Neural cell (in vitro differentiated cells): ENCODE measurements at regions not wholly inside any gene's neighbourhood (a gene's known extent, or its start where the extent isn't known, plus 50 kb on each side); places are given as distances from the start of the nearest gene placed in this dataset.

Experiments used
- H2AFZ ChIP-seq: fragments of 200-600, 300-800 bp; sonication (generic), shearing (Covaris generic); 2 replicates; pipeline ENCODE4 v1.6.0; 2014; ENCODE audit warnings: low read depth, mild to moderate bottlenecking, antibody characterized with exemption, low read length, moderate library complexity
- H3F3A ChIP-seq: fragments of 200-600 bp; shearing (Covaris generic); 2 replicates; pipeline ENCODE4 v1.6.1; 2016; ENCODE audit warnings: mild to moderate bottlenecking, moderate library complexity, mixed read lengths, antibody characterized with exemption, low read length; ENCODE audit not compliant: insufficient read depth, poor library complexity, severe bottlenecking
- H3K27ac ChIP-seq: fragments of 200-600, 300-800 bp; sonication (generic), shearing (Covaris generic); 2 replicates; pipeline ENCODE4 v1.5.1; 2014; ENCODE audit warnings: mild to moderate bottlenecking, low read length, moderate library complexity
- H3K27me3 ChIP-seq: fragments of 300-800, 200-600 bp; sonication (generic), shearing (Covaris generic); 2 replicates; pipeline ENCODE4 v1.6.0; 2014; ENCODE audit warnings: mild to moderate bottlenecking, low read depth, low read length, moderate library complexity; ENCODE audit not compliant: insufficient read depth
- H3K36me3 ChIP-seq: fragments of 300-800, 200-600 bp; sonication (generic), shearing (Covaris generic); 2 replicates; pipeline ENCODE4 v1.5.1; 2014; ENCODE audit warnings: mild to moderate bottlenecking, antibody characterized with exemption, low read length, moderate library complexity; ENCODE audit not compliant: insufficient read depth
- H3K4me2 ChIP-seq: fragments of 300-800, 200-600 bp; sonication (generic), shearing (Covaris generic); 2 replicates; pipeline ENCODE4 v1.6.0; 2014; ENCODE audit warnings: mild to moderate bottlenecking, low read length
- H3K4me3 ChIP-seq: fragments of 300-800, 200-600 bp; sonication (generic), shearing (Covaris generic); 2 replicates; pipeline ENCODE4 v1.5.1; 2014; ENCODE audit warnings: mild to moderate bottlenecking, low read length, moderate library complexity
- H3K79me2 ChIP-seq: fragments of 200-600 bp; shearing (Covaris generic); replicated peaks from 2 replicates; pipeline ENCODE4 v1.6.0; 2014; ENCODE audit warnings: mild to moderate bottlenecking, low read length, moderate library complexity; ENCODE audit not compliant: insufficient read depth
- H3K9ac ChIP-seq: fragments of 300-800, 200-600 bp; sonication (generic), shearing (Covaris generic); 2 replicates; pipeline ENCODE4 v1.6.1; 2016; ENCODE audit warnings: mild to moderate bottlenecking, low read length, mixed read lengths
- H3K9me2 ChIP-seq: fragments of 200-600 bp; shearing (Covaris generic); 2 replicates; pipeline ENCODE4 v1.6.1; 2016; ENCODE audit warnings: mild to moderate bottlenecking, low read length, mixed read lengths; ENCODE audit not compliant: insufficient read depth
- H3K9me3 ChIP-seq: fragments of 200-600, 300-800 bp; sonication (generic), shearing (Covaris generic); 2 replicates; pipeline ENCODE4 v1.6.1; 2016; ENCODE audit warnings: mild to moderate bottlenecking, mixed run types, low read length, moderate library complexity, mixed read lengths
- H4K20me1 ChIP-seq: fragments of 200-600 bp; shearing (Covaris generic); 2 replicates; pipeline ENCODE4 v1.6.1; 2016; ENCODE audit warnings: mild to moderate bottlenecking, mixed run types; ENCODE audit not compliant: insufficient read depth
- CTCF ChIP-seq: fragments of 450-650 bp; IDR thresholded peaks from 2 replicates; pipeline ENCODE4 v1.5.1; 2014; ENCODE audit warnings: antibody characterized with exemption, mild to moderate bottlenecking, moderate library complexity; ENCODE audit not compliant: poor library complexity, severe bottlenecking
- EP300 ChIP-seq: fragments of 450-650 bp; conservative IDR thresholded peaks from 2 replicates; pipeline ENCODE4 v1.6.1; 2014; ENCODE audit warnings: antibody characterized with exemption, mild to moderate bottlenecking, moderate library complexity; ENCODE audit not compliant: poor library complexity, severe bottlenecking
- EZH2 ChIP-seq: fragments of 200-600, 300-800 bp; shearing (Covaris generic), sonication (generic); IDR thresholded peaks from 2 replicates; pipeline ENCODE4 v1.6.1; 2014; ENCODE audit warnings: antibody characterized with exemption, low read length, borderline replicate concordance, mild to moderate bottlenecking; ENCODE audit not compliant: insufficient read depth, poor library complexity, severe bottlenecking
- MXI1 ChIP-seq: fragments of 450-650 bp; conservative IDR thresholded peaks from 2 replicates; pipeline ENCODE4 v1.6.1; 2014; ENCODE audit warnings: antibody characterized with exemption, mild to moderate bottlenecking; ENCODE audit not compliant: poor library complexity, severe bottlenecking
- POLR2AphosphoS5 ChIP-seq: IDR thresholded peaks from 2 replicates; pipeline ENCODE4 v1.6.1; 2012
- RAD21 ChIP-seq: fragments of 450-650 bp; conservative IDR thresholded peaks from 2 replicates; pipeline ENCODE4 v1.6.1; 2014; ENCODE audit warnings: antibody characterized with exemption, mild to moderate bottlenecking, moderate library complexity
- REST ChIP-seq: IDR thresholded peaks from 2 replicates; pipeline ENCODE4 v1.6.1; 2012; ENCODE audit warnings: borderline replicate concordance
- SMC3 ChIP-seq: fragments of 450-650 bp; conservative IDR thresholded peaks from 2 replicates; pipeline ENCODE4 v1.6.1; 2014; ENCODE audit warnings: antibody characterized with exemption, mild to moderate bottlenecking, moderate library complexity; ENCODE audit not compliant: poor library complexity
- TAF1 ChIP-seq: IDR thresholded peaks from 2 replicates; pipeline ENCODE4 v1.6.1; 2012; ENCODE audit warnings: low read depth

GRCh38 chr1:94646141-94646643 lies 104.6 kb upstream of the F3 start:
- no peaks in the 10 kb centered on the region for H4K20me1 ChIP-seq
- no peak overlapping the region for H2AFZ ChIP-seq
- no peaks in the 10 kb centered on the region for H3K9me3 ChIP-seq
- no peaks in the 10 kb centered on the region for H3K27me3 ChIP-seq
- no peak overlapping the region for H3K4me3 ChIP-seq
- H3K9me2 ChIP-seq: no peaks in the 10 kb centered on the region
- H3K4me2 ChIP-seq: no peak overlapping the region
- H3K79me2 ChIP-seq: no peaks in the 10 kb centered on the region
- no peak overlapping the region for H3K9ac ChIP-seq
- H3K27ac ChIP-seq: no peak overlapping the region
- no peaks in the 10 kb centered on the region for H3K36me3 ChIP-seq
- TF ChIP-seq MXI1 (no peak), EP300 (no peak), REST (no peak), POLR2AphosphoS5 (no peak), SMC3 (no peak), RAD21 (no peak), TAF1 (no peak), CTCF (no peak)
- H3F3A ChIP-seq: no peaks in the 10 kb centered on the region

GRCh38 chr1:94644352-94644751 lies 102.8 kb upstream of the F3 start:
- H3K9ac ChIP-seq: no peak overlapping the region
- no peaks in the 10 kb centered on the region for H3K79me2 ChIP-seq
- H3K9me2 ChIP-seq: no peaks in the 10 kb centered on the region
- H4K20me1 ChIP-seq: no peaks in the 10 kb centered on the region
- H3K9me3 ChIP-seq: no peaks in the 10 kb centered on the region
- no peaks in the 10 kb centered on the region for H3F3A ChIP-seq
- H2AFZ ChIP-seq: no peak overlapping the region
- H3K27me3 ChIP-seq: no peaks in the 10 kb centered on the region
- H3K4me3 ChIP-seq: no peak overlapping the region
- no peaks in the 10 kb centered on the region for H3K36me3 ChIP-seq
- TF ChIP-seq MXI1 (no peak), POLR2AphosphoS5 (no peak), CTCF (no peak), RAD21 (no peak), EZH2 (no peak)
- no peak overlapping the region for H3K27ac ChIP-seq
- H3K4me2 ChIP-seq: no peak overlapping the region
